GM18505 (cell line): ENCODE measurements at regions not wholly inside any gene's neighbourhood (a gene's known extent, or its start where the extent isn't known, plus 50 kb on each side); places are given as distances from the start of the nearest gene placed in this dataset.
"Not testable (repeated sequence)": the region's sequence is repeated elsewhere in the genome, so short reads cannot be mapped to it uniquely, and the experiment has no call there.

ENCODE experiments used
- ATAC-seq: cut with Tn5 transposase; IDR thresholded peaks from one replicate; pipeline ENCODE4 v1.9.1; 2021; ENCODE audit not compliant: unreplicated experiment
- POLR2A ChIP-seq: IDR thresholded peaks from 4 replicates; pipeline ENCODE4 v1.6.1; 2011; ENCODE audit warnings: borderline replicate concordance; ENCODE audit not compliant: insufficient read depth, insufficient read length; ENCODE audit errors: extremely low read depth

- TF ChIP-seq POLR2A = no peak
- ATAC-seq = no peak
Measured at GRCh38 chr5:50898966-50899365, 232.5 kb downstream of the PARP8 start.

DNA sequence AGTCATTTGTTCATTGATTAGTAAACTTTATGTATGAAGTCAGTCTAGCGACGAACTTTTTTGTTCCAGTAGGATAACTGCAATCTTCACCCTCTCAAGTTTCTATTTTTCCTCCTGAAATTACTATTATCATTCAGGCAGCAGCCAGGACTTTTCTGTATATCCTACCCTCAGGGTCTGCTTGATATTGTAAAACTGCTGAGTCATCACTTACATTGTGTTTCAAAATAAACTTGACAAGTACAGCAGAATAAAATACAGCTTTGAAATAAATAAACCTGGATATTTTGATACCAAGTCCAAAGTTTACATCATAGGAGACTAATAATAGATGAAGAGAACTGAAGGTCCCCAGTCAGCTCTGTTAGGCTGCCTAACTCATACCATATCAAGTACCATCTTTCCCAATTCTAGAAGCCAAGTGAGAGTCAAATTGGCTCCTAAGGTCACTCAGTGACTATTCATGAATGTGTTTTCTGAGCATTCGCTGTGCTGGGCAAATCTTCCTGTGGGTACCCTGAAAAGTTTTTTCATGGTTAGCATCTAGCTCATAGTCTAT, 234.6 kb downstream of the PARP8 start:
- TF ChIP-seq POLR2A = no peak
- no peak for ATAC-seq

GRCh38 chr5:50903651-50904050, 237.2 kb downstream of the PARP8 start:
- no peak for ATAC-seq
- no peak for TF ChIP-seq POLR2A

- ATAC-seq = no peak
- TF ChIP-seq POLR2A = no peak
Measured at GRCh38 chr5:50905996-50906570, 239.6 kb downstream of the PARP8 start.

GRCh38 chr5:50920160-50920559, 253.7 kb downstream of the PARP8 start:
- ATAC-seq = not testable (repeated sequence)

GRCh38 chr5:50921366-50922133, 255.1 kb downstream of the PARP8 start:
- ATAC-seq = no peak
- no peak for TF ChIP-seq POLR2A

- ATAC-seq = peak; percentile 81
Measured at GRCh38 chr5:50922134-50922941, 255.9 kb downstream of the PARP8 start.

DNA sequence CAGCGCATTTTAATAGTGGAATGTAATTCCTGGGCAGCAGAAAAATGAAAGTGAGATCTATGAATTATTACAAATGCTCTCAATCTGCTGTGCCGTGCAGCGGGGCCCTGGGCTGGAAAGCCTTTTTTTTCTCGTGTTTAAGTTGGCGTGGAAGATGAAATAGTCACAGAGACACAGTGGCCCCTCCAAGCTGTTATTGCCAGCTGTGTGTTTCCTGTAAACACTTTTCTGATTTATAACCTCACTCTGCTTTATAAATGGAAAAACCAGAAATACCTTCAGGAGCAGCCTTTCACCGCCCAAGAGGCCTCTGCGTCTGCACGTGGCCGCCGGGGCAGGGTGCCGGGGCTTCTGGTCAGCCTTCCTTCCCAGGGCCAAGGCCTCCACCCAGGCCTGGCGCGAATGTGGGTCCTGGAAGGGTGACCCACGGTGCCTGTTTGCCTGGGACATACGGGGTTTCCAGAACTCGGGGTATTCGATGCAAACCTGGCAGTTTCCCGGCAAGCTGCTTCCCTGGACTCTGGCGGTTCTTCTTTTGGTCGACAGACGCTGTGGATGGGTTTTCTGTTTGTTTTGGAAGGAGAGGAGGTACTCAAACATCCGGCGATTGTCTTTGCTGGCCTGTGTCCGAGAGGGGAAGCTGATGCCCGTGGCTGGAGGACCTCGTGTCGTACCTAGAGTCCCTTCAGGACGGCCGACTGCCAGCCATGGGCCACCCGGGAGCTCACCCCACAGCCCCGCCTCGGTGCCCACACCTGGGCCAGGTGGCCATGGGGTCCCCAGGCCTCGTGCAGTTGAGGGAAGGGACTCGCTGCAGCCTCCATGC, 256.7 kb downstream of the PARP8 start:
- ATAC-seq = no peak

GRCh38 chr5:50923768-50924494, 257.5 kb downstream of the PARP8 start:
- no peak for ATAC-seq

More for the DNA sequence above, 256.7 kb downstream of the PARP8 start:
- no peak for TF ChIP-seq POLR2A

GRCh38 chr5:50927953-50928352, 261.5 kb downstream of the PARP8 start:
- no peak for ATAC-seq
- no peak for TF ChIP-seq POLR2A

More at GRCh38 chr5:50923768-50924494, 257.5 kb downstream of the PARP8 start:
- TF ChIP-seq POLR2A = no peak

DNA sequence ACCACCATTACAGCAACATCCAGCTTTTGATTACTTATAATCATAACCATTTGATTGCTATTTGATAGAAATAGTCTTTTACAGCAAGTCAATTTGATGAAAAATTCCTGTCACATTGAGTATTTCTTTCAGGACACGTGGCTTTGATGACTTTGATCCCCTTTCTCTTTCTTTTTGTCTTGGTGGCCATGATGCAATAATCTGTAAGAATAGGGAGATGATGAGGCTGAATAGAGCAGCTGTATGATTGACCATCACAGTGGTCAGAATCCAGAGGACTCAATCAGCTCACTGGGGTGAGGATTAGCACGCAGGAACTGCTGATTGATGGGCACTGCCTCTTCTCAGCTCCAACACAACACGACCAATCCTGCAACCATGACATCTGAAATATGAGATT, 262.7 kb downstream of the PARP8 start:
- ATAC-seq = no peak
- no peak for TF ChIP-seq POLR2A

DNA sequence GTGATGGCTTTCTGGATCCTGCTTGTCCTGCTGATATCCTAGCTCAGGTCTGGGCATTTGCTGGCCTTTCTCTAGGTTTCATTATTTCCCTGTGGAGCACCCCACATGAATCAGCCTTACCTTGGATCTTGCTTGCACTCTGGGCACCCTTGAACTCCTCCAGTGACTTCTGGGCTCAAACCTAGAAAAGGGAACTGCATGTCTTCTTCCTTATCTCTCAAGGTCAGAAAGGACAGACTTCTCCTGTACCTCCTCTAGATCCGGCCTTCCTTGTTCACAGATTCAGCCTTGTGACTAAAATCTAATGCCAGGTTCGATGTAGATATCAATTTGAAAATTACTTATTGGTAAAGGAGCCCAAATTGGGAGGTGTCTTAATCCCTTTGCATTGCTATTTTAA, 267.9 kb downstream of the PARP8 start:
- no peak for TF ChIP-seq POLR2A
- ATAC-seq = no peak

- TF ChIP-seq POLR2A = no peak
Measured at GRCh38 chr5:50945139-50945538, 278.7 kb downstream of the PARP8 start.

More at GRCh38 chr5:50945139-50945538, 278.7 kb downstream of the PARP8 start:
- no peak for ATAC-seq
